Parathyroid adenoma (tissue), 2 donors: ENCODE measurements at regions not wholly inside any gene's neighbourhood (a gene's known extent, or its start where the extent isn't known, plus 50 kb on each side); places are given as distances from the start of the nearest gene placed in this dataset.

Experiments
- H2AFZ ChIP-seq: fragments of 300-600 bp; sonication (generic); one replicate; pipeline ENCODE4 v1.7.0; 2017; ENCODE audit warnings: antibody characterized with exemption, mild to moderate bottlenecking
- H3K27ac ChIP-seq: fragments of 300-600 bp; sonication (generic); one replicate; pipeline ENCODE4 v1.7.0; 2017
- H3K27me3 ChIP-seq: fragments of 300-600 bp; sonication (generic); one replicate; pipeline ENCODE4 v1.7.0; 2017; ENCODE audit warnings: low read length; ENCODE audit not compliant: control insufficient read depth, insufficient read depth
- H3K36me3 ChIP-seq: fragments of 300-600 bp; sonication (generic); one replicate; pipeline ENCODE4 v1.7.0; 2017; ENCODE audit warnings: low read length; ENCODE audit not compliant: control insufficient read depth, insufficient read depth
- H3K4me1 ChIP-seq: fragments of 300-600 bp; sonication (generic); one replicate; pipeline ENCODE4 v1.7.0; 2017; ENCODE audit warnings: control low read depth
- H3K4me2 ChIP-seq: fragments of 300-600 bp; sonication (generic); one replicate; pipeline ENCODE4 v1.7.0; 2017; ENCODE audit warnings: low read length
- H3K4me3 ChIP-seq: fragments of 300-600 bp; sonication (generic); one replicate; pipeline ENCODE4 v1.7.0; 2017; ENCODE audit warnings: low read depth, low read length
- H3K79me2 ChIP-seq: fragments of 300-600 bp; sonication (generic); one replicate; pipeline ENCODE4 v1.7.0; 2017; ENCODE audit warnings: control low read depth
- H3K9ac ChIP-seq: fragments of 300-600 bp; sonication (generic); one replicate; pipeline ENCODE4 v1.7.0; 2017; ENCODE audit warnings: mild to moderate bottlenecking
- H3K9me3 ChIP-seq: fragments of 300-600 bp; sonication (generic); one replicate; pipeline ENCODE4 v1.7.0; 2017; ENCODE audit warnings: low read length; ENCODE audit not compliant: control insufficient read depth
- CTCF ChIP-seq: fragments of 300-600 bp; sonication (generic); IDR thresholded peaks from one replicate; pipeline ENCODE4 v1.7.0; 2017; ENCODE audit warnings: antibody characterized with exemption, mild to moderate bottlenecking
- donor health status: primary hyperparathyroidism.

GRCh38 chr1:112253366-112253765, 142.6 kb upstream of the CTTNBP2NL start:
- TF ChIP-seq CTCF, result no peak
- no peaks in the 10 kb centered on the region for H3K27me3 ChIP-seq
- no peaks in the 10 kb centered on the region for H3K79me2 ChIP-seq
- no peak overlapping the region for H3K4me2 ChIP-seq
- no peak overlapping the region for H3K9ac ChIP-seq
- H3K4me3 ChIP-seq, result no peak overlapping the region
- no peaks in the 10 kb centered on the region for H3K4me1 ChIP-seq
- no peak overlapping the region for H2AFZ ChIP-seq
- no peaks in the 10 kb centered on the region for H3K36me3 ChIP-seq
- no peak overlapping the region for H3K27ac ChIP-seq
- no peaks in the 10 kb centered on the region for H3K9me3 ChIP-seq

GRCh38 chr1:112255080-112255479, 140.9 kb upstream of the CTTNBP2NL start:
- no peak overlapping the region for H3K27ac ChIP-seq
- no peaks in the 10 kb centered on the region for H3K36me3 ChIP-seq
- H3K9ac ChIP-seq, result no peak overlapping the region
- no peaks in the 10 kb centered on the region for H3K27me3 ChIP-seq
- H3K4me3 ChIP-seq, result no peak overlapping the region
- H3K4me2 ChIP-seq, result no peak overlapping the region
- no peak for TF ChIP-seq CTCF
- H3K9me3 ChIP-seq, result no peaks in the 10 kb centered on the region
- H3K4me1 ChIP-seq, result no peaks in the 10 kb centered on the region
- H3K79me2 ChIP-seq, result no peaks in the 10 kb centered on the region
- no peak overlapping the region for H2AFZ ChIP-seq

- no peaks in the 10 kb centered on the region for H3K36me3 ChIP-seq
- no peak for TF ChIP-seq CTCF
Measured at GRCh38 chr1:112256411-112256810, 139.6 kb upstream of the CTTNBP2NL start.

GRCh38 chr1:112257043-112257835, 138.8 kb upstream of the CTTNBP2NL start:
- Histone ChIP-seq H2AFZ (no peak overlapping the region), H3K79me2 (no peaks in the 10 kb centered on the region), H3K4me2 (no peak overlapping the region), H3K4me1 (no peaks in the 10 kb centered on the region), H3K9me3 (no peaks in the 10 kb centered on the region), H3K9ac (no peak overlapping the region), H3K4me3 (no peak overlapping the region), H3K27me3 (no peaks in the 10 kb centered on the region), H3K27ac (no peak overlapping the region), H3K36me3 (no peaks in the 10 kb centered on the region)
- TF ChIP-seq CTCF, result no peak

More at GRCh38 chr1:112256411-112256810, 139.6 kb upstream of the CTTNBP2NL start:
- Histone ChIP-seq H3K4me2 (no peak overlapping the region), H3K4me3 (no peak overlapping the region), H3K79me2 (no peaks in the 10 kb centered on the region), H3K4me1 (no peaks in the 10 kb centered on the region), H3K9me3 (no peaks in the 10 kb centered on the region), H3K27me3 (no peaks in the 10 kb centered on the region), H2AFZ (no peak overlapping the region), H3K27ac (no peak overlapping the region), H3K9ac (no peak overlapping the region)

- Histone ChIP-seq H3K4me1 (no peaks in the 10 kb centered on the region), H3K9ac (no peak overlapping the region), H2AFZ (no peak overlapping the region), H3K27ac (no peak overlapping the region), H3K9me3 (no peaks in the 10 kb centered on the region), H3K27me3 (no peaks in the 10 kb centered on the region), H3K79me2 (no peaks in the 10 kb centered on the region), H3K36me3 (no peaks in the 10 kb centered on the region), H3K4me2 (no peak overlapping the region), H3K4me3 (no peak overlapping the region)
- no peak for TF ChIP-seq CTCF
Measured at GRCh38 chr1:112260699-112261098, 135.3 kb upstream of the CTTNBP2NL start.
